H9 (cell line): ENCODE measurements at regions not wholly inside any gene's neighbourhood (a gene's known extent, or its start where the extent isn't known, plus 50 kb on each side); places are given as distances from the start of the nearest gene placed in this dataset.

Source experiments
- DNase-seq: peaks from one replicate; pipeline ENCODE4 v3.0.0-alpha.2; 2017
- H2AFZ ChIP-seq: one replicate; pipeline ENCODE4 v1.6.1; 2013; ENCODE audit warnings: mild to moderate bottlenecking, low read length, control low read depth, moderate library complexity
- H2AK5ac ChIP-seq: 2 replicates; pipeline ENCODE4 v1.6.1; 2013; ENCODE audit warnings: low read length, control low read depth, mixed read lengths; ENCODE audit not compliant: insufficient read length
- H2BK120ac ChIP-seq: one replicate; pipeline ENCODE4 v1.6.1; 2013; ENCODE audit warnings: low read depth, mild to moderate bottlenecking, low read length, control low read depth, inconsistent platforms; ENCODE audit not compliant: poor library complexity, severe bottlenecking
- H2BK12ac ChIP-seq: 2 replicates; pipeline ENCODE4 v1.6.1; 2013; ENCODE audit warnings: low read length, control low read depth, mixed read lengths, low read depth; ENCODE audit not compliant: insufficient read length
- H2BK15ac ChIP-seq: 2 replicates; pipeline ENCODE4 v1.6.1; 2013; ENCODE audit warnings: low read depth, low read length, control low read depth
- H2BK20ac ChIP-seq: one replicate; pipeline ENCODE4 v1.6.1; 2013; ENCODE audit warnings: low read depth, mild to moderate bottlenecking, low read length, control low read depth, inconsistent platforms; ENCODE audit not compliant: poor library complexity, severe bottlenecking
- H2BK5ac ChIP-seq: 2 replicates; pipeline ENCODE4 v1.6.1; 2013; ENCODE audit warnings: low read length, control low read depth, mixed read lengths; ENCODE audit not compliant: insufficient read length
- H3K14ac ChIP-seq: 2 replicates; pipeline ENCODE4 v1.6.1; 2013; ENCODE audit warnings: low read length, control low read depth; ENCODE audit not compliant: insufficient read depth
- H3K18ac ChIP-seq: 2 replicates; pipeline ENCODE4 v1.6.1; 2013; ENCODE audit warnings: low read depth, mild to moderate bottlenecking, mixed read lengths, low read length, control low read depth; ENCODE audit not compliant: insufficient read length
- H3K23ac ChIP-seq: 2 replicates; pipeline ENCODE4 v1.6.1; 2013; ENCODE audit warnings: low read length, control low read depth, mixed read lengths, low read depth; ENCODE audit not compliant: insufficient read length
- H3K23me2 ChIP-seq: 2 replicates; pipeline ENCODE4 v1.6.1; 2013; ENCODE audit warnings: low read depth, mild to moderate bottlenecking, mixed read lengths, low read length, control low read depth; ENCODE audit not compliant: insufficient read length, poor library complexity, severe bottlenecking
- H3K27ac ChIP-seq: 2 replicates; pipeline ENCODE4 v1.5.1; 2013; ENCODE audit warnings: low read length, control low read depth, mixed read lengths, low read depth; ENCODE audit not compliant: insufficient read length
- H3K27me3 ChIP-seq: 2 replicates; pipeline ENCODE4 v1.6.1; 2013; ENCODE audit warnings: low read length, control low read depth, inconsistent platforms; ENCODE audit not compliant: insufficient read depth
- H3K4ac ChIP-seq: 2 replicates; pipeline ENCODE4 v1.6.1; 2013; ENCODE audit warnings: low read depth, mild to moderate bottlenecking, control low read depth, inconsistent platforms, low read length, moderate library complexity
- H3K4me1 ChIP-seq: 2 replicates; pipeline ENCODE4 v1.6.1; 2013; ENCODE audit warnings: low read length, control low read depth, inconsistent platforms; ENCODE audit not compliant: insufficient read depth
- H3K4me2 ChIP-seq: 2 replicates; pipeline ENCODE4 v1.6.1; 2013; ENCODE audit warnings: low read length, control low read depth, mixed read lengths; ENCODE audit not compliant: insufficient read length, insufficient read depth
- H3K56ac ChIP-seq: 2 replicates; pipeline ENCODE4 v1.6.1; 2013; ENCODE audit warnings: low read depth, mild to moderate bottlenecking, mixed read lengths, low read length, control low read depth; ENCODE audit not compliant: insufficient read length
- H3K79me1 ChIP-seq: 2 replicates; pipeline ENCODE4 v1.6.1; 2013; ENCODE audit warnings: low read depth, mild to moderate bottlenecking, moderate library complexity, low read length, control low read depth, inconsistent platforms; ENCODE audit not compliant: insufficient read depth, poor library complexity, severe bottlenecking
- H3K79me2 ChIP-seq: 2 replicates; pipeline ENCODE4 v1.6.1; 2013; ENCODE audit warnings: low read length, control low read depth, inconsistent platforms; ENCODE audit not compliant: insufficient read depth
- H3K9ac ChIP-seq: 2 replicates; pipeline ENCODE4 v1.6.1; 2013; ENCODE audit warnings: low read length, control low read depth, mixed read lengths; ENCODE audit not compliant: insufficient read length; ENCODE audit errors: extremely low read depth
- H3K9me3 ChIP-seq: one replicate; pipeline ENCODE4 v1.6.1; 2013; ENCODE audit warnings: low read depth, low read length, inconsistent platforms; ENCODE audit not compliant: control insufficient read depth
- H3T11ph ChIP-seq: one replicate; pipeline ENCODE4 v1.6.1; 2013; ENCODE audit warnings: mild to moderate bottlenecking, low read length, control low read depth, inconsistent platforms
- H4K20me1 ChIP-seq: one replicate; pipeline ENCODE4 v1.6.1; 2013; ENCODE audit not compliant: control insufficient read depth, insufficient read length, insufficient read depth
- H4K5ac ChIP-seq: 2 replicates; pipeline ENCODE4 v1.6.1; 2013; ENCODE audit warnings: low read depth, mild to moderate bottlenecking, mixed read lengths, low read length, control low read depth; ENCODE audit not compliant: insufficient read length
- H4K8ac ChIP-seq: replicated peaks from 2 replicates; pipeline ENCODE4 v1.6.1; 2013; ENCODE audit warnings: low read length, control low read depth, mixed read lengths, low read depth; ENCODE audit not compliant: insufficient read length
- H4K91ac ChIP-seq: 2 replicates; pipeline ENCODE4 v1.6.1; 2013; ENCODE audit warnings: low read depth, mild to moderate bottlenecking, moderate library complexity, mixed read lengths, low read length, control low read depth; ENCODE audit not compliant: insufficient read length
- H3K27ac Mint-ChIP-seq, 3 experiments: 2 replicates in 2 of 3; 3 replicates in 1 of 3; pipeline ENCODE4 v1.8.0; 2020 to 2021; ENCODE audit warnings: mixed read lengths in 3 of 3, mild to moderate bottlenecking in 1 of 3, moderate library complexity in 1 of 3
- H3K27me3 Mint-ChIP-seq: 2 replicates; pipeline ENCODE4 v1.8.0; 2021; ENCODE audit warnings: low read depth, mild to moderate bottlenecking, moderate library complexity, mixed read lengths
- H3K36me3 Mint-ChIP-seq, 3 experiments: 2 replicates in 2 of 3; 3 replicates in 1 of 3; pipeline ENCODE4 v1.8.0; 2020 to 2021; ENCODE audit warnings: low read depth in 3 of 3, mixed read lengths in 3 of 3; ENCODE audit not compliant: insufficient read depth in 1 of 3
- H3K4me1 Mint-ChIP-seq, 2 experiments: 2 replicates each; pipeline ENCODE4 v1.8.0; 2020; ENCODE audit warnings: mixed read lengths in 2 of 2
- H3K4me3 Mint-ChIP-seq, 2 experiments: 2 replicates in 1 of 2; 3 replicates in 1 of 2; pipeline ENCODE4 v1.8.0; 2020 to 2021; ENCODE audit warnings: mild to moderate bottlenecking in 2 of 2, mixed read lengths in 2 of 2, moderate library complexity in 1 of 2
- H3K9me3 Mint-ChIP-seq, 2 experiments: 2 replicates in 1 of 2; 3 replicates in 1 of 2; pipeline ENCODE4 v1.8.0; 2020; ENCODE audit warnings: mild to moderate bottlenecking in 2 of 2, mixed read lengths in 2 of 2, moderate library complexity in 1 of 2
- CTCF ChIP-seq: fragments of 200-600 bp; sonication (generic); conservative IDR thresholded peaks from 3 replicates; pipeline ENCODE4 v1.8.0; 2021; ENCODE audit warnings: antibody characterized with exemption, mild to moderate bottlenecking
- WGBS: extraction: QIAGEN DNeasy Blood & Tissue Kit; methylation state at CpG from one replicate; pipeline ENCODE4 v1.1.7; 2013; ENCODE audit warnings: missing lambda C conversion rate, low lambda C conversion rate, mixed read lengths; ENCODE audit not compliant: insufficient read length; ENCODE audit errors: extremely low coverage; 5-methylcytosine and 5-hydroxymethylcytosine counted together

- no peaks in the 10 kb centered on the region for H4K20me1 ChIP-seq
- 0 out of 2 replicates have a peak overlapping the region, but pooled peaks have one; percentile 65 for H3K14ac ChIP-seq
- H3K27me3 Mint-ChIP-seq = peaks cover 47% of the 10 kb centered on the region
- no peak overlapping the region for H3K18ac ChIP-seq
- H2AK5ac ChIP-seq = no peak overlapping the region
- H2BK20ac ChIP-seq = no peak overlapping the region
- no peaks in the 10 kb centered on the region for H3K79me2 ChIP-seq
- no peak overlapping the region for H3K23ac ChIP-seq
- H3K4me1 Mint-ChIP-seq = peaks cover 33 to 44% of the 10 kb centered on the region in 2 experiments
- peaks cover 2% of the 10 kb centered on the region; the same call in 1 of the 2 replicates for H3K27me3 ChIP-seq
- H2BK120ac ChIP-seq = no peak overlapping the region
- H4K8ac ChIP-seq = no peak overlapping the region
- TF ChIP-seq CTCF = 0 out of 3 replicates have a peak, but pooled peaks have one; percentile 8
- no peak overlapping the region for H2AFZ ChIP-seq
- H2BK15ac ChIP-seq = no peak overlapping the region
- no peak overlapping the region for H3K4ac ChIP-seq
- H3K9ac ChIP-seq = no peak overlapping the region
- H3K23me2 ChIP-seq = peaks cover 20% of the 10 kb centered on the region
- no peaks in the 10 kb centered on the region for H3K4me1 ChIP-seq
- H4K5ac ChIP-seq = no peak overlapping the region
- H3K9me3 ChIP-seq = no peaks in the 10 kb centered on the region
- H2BK5ac ChIP-seq = no peak overlapping the region
- H3K27ac Mint-ChIP-seq = no peak overlapping the region
- peak; percentile 65 for DNase-seq
- H4K91ac ChIP-seq = no peak overlapping the region
- WGBS = no CpG with 5 or more reads among the region's 107 CpGs
- no peak overlapping the region for H3T11ph ChIP-seq
- H3K4me3 Mint-ChIP-seq = peak overlapping the region; percentile 82 to 90
- H3K36me3 Mint-ChIP-seq = peaks cover 0 to 2% (median 0%) of the 10 kb centered on the region in 3 experiments; a peak in 2 of 7 replicates
- H3K79me1 ChIP-seq = no peaks in the 10 kb centered on the region
- peak overlapping the region; percentile 65 for H3K4me2 ChIP-seq
- no peak overlapping the region for H2BK12ac ChIP-seq
- H3K27ac ChIP-seq = no peak overlapping the region
- no peaks in the 10 kb centered on the region; a peak in 1 of 5 replicates for H3K9me3 Mint-ChIP-seq
- H3K56ac ChIP-seq = no peak overlapping the region
Observed at GRCh38 chr10:21173802-21174714, 276.9 kb upstream of the NEBL start.
